K562 (cell line): ENCODE measurements at regions not wholly inside any gene's neighbourhood (a gene's known extent, or its start where the extent isn't known, plus 50 kb on each side); places are given as distances from the start of the nearest gene placed in this dataset.

Source experiments
- GATAD2B ChIP-seq: fragments of 450-650 bp; IDR thresholded peaks from 2 replicates; pipeline ENCODE4 v1.6.1; 2017; ENCODE audit warnings: mild to moderate bottlenecking, borderline replicate concordance
- MEIS2 ChIP-seq: fragments of 450-650 bp; IDR thresholded peaks from 2 replicates; pipeline ENCODE4 v1.6.1; 2014; ENCODE audit warnings: mild to moderate bottlenecking; ENCODE audit not compliant: partially characterized antibody
- TF ChIP-seq, protein P1 (sequence below): fragments of 250-450 bp; sonication (Bioruptor Pico); IDR thresholded peaks from 2 replicates; pipeline ENCODE4 v1.4.0; 2020
- TF ChIP-seq, protein P2 (sequence below): fragments of 450-650 bp; IDR thresholded peaks from 2 replicates; pipeline ENCODE4 v1.6.1; 2016; ENCODE audit warnings: missing biosample characterization, missing genetic modification characterization

DNA sequence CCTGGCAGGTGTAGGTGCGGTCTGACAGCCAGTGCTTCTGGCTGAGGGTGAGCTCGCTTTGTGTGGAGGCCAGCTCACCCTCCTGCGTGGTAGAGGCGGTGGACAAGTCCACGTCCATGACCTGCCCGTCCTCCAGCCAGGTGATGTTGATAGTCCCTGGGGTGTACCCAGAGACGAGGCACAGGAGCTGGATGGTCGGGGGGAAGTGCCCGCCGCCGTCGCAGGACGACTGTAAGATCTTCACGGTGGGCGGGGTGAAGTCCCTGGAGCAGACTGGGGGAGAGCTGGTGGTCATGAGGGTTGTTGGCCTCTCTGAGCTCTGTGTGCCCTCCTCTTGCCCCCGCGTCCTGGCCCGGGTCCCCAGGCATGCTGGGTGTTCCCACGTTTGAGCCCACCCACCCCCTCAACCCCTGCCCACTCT, 74.6 kb downstream of the TMEM121 start (continued):
- TF ChIP-seq, protein P1, sequence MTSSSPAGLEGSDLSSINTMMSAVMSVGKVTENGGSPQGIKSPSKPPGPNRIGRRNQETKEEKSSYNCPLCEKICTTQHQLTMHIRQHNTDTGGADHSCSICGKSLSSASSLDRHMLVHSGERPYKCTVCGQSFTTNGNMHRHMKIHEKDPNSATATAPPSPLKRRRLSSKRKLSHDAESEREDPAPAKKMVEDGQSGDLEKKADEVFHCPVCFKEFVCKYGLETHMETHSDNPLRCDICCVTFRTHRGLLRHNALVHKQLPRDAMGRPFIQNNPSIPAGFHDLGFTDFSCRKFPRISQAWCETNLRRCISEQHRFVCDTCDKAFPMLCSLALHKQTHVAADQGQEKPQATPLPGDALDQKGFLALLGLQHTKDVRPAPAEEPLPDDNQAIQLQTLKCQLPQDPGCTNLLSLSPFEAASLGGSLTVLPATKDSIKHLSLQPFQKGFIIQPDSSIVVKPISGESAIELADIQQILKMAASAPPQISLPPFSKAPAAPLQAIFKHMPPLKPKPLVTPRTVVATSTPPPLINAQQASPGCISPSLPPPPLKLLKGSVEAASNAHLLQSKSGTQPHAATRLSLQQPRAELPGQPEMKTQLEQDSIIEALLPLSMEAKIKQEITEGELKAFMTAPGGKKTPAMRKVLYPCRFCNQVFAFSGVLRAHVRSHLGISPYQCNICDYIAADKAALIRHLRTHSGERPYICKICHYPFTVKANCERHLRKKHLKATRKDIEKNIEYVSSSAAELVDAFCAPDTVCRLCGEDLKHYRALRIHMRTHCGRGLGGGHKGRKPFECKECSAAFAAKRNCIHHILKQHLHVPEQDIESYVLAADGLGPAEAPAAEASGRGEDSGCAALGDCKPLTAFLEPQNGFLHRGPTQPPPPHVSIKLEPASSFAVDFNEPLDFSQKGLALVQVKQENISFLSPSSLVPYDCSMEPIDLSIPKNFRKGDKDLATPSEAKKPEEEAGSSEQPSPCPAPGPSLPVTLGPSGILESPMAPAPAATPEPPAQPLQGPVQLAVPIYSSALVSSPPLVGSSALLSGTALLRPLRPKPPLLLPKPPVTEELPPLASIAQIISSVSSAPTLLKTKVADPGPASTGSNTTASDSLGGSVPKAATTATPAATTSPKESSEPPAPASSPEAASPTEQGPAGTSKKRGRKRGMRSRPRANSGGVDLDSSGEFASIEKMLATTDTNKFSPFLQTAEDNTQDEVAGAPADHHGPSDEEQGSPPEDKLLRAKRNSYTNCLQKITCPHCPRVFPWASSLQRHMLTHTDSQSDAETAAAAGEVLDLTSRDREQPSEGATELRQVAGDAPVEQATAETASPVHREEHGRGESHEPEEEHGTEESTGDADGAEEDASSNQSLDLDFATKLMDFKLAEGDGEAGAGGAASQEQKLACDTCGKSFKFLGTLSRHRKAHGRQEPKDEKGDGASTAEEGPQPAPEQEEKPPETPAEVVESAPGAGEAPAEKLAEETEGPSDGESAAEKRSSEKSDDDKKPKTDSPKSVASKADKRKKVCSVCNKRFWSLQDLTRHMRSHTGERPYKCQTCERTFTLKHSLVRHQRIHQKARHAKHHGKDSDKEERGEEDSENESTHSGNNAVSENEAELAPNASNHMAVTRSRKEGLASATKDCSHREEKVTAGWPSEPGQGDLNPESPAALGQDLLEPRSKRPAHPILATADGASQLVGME: no peak
- TF ChIP-seq GATAD2B (no peak), MEIS2 (no peak)
- TF ChIP-seq, protein P2, sequence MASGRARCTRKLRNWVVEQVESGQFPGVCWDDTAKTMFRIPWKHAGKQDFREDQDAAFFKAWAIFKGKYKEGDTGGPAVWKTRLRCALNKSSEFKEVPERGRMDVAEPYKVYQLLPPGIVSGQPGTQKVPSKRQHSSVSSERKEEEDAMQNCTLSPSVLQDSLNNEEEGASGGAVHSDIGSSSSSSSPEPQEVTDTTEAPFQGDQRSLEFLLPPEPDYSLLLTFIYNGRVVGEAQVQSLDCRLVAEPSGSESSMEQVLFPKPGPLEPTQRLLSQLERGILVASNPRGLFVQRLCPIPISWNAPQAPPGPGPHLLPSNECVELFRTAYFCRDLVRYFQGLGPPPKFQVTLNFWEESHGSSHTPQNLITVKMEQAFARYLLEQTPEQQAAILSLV (tag): no peak
